Activated CD4-positive, alpha-beta T cell treated with anti-CD3 and anti-CD28 coated beads, Interleukin-10, Interleukin-2, amounts not matched to agents 100 ng/mL and 50 ng/mL, durations not matched to agents 16 hours and 8 hours (primary cell): ENCODE measurements at regions not wholly inside any gene's neighbourhood (a gene's known extent, or its start where the extent isn't known, plus 50 kb on each side); places are given as distances from the start of the nearest gene placed in this dataset.
"Not testable (repeated sequence)": the region's sequence is repeated elsewhere in the genome, so short reads cannot be mapped to it uniquely, and the experiment has no call there.

Experiments used
- DNase-seq: peaks from one replicate; pipeline ENCODE4 v3.0.0-alpha.2; 2020

DNA sequence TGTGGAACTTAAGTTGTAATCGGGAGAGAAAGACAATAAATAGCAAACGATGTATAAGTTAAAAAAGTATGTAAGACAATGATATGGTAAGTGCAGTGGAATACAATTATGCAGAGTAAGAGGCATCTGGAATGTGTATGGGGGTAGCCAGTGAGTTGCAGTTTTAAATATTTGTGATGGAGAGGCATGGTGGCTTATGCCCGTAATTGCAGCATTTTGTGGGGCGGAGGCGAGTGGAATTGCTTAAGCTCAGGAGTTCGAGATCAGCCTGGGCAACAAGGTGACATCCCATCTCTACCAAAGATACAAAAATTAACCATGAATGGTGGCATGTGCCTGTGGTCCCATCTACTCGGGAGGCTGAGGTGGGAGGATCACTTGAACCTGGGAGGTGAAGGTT lies 52.5 kb upstream of the WDFY3 start:
- no peak for DNase-seq

DNA sequence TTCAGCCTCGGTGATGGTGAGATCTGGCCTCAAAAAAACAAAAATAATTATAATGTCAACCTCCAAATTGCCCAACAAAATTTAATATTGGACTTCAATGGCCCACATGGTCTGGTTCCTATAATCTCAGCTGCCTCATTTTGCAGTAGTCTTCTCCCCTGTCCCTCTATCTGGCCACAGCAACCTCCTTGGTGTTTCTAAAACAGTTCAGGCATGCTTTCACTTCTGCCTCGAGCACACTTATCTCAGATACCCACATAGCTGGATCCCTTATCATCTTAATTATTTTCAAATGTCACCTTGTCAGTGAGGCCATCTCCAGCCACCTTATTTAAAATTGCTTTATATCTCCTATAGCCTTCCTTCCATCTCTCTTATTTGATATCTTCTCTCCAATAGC lies 52.9 kb upstream of the WDFY3 start:
- DNase-seq: no peak

DNA sequence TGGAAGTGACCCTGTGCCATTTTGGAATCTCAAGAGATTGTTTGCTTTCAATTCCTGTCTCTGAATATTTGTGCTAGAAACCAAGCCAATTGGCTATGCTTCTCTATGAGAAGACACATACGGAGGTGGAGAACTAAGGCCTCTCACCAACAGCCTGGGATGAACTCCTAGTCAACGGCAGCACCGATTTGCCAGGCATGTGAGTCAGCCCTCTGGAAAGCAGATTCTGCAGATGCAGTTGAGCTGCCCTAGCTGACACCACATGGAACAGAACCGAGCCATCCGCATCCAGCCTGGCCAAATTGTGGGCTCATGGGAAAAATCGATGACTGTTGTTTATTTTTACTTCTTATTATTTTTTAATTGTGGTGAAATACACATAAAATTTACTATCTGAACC lies 58.2 kb upstream of the WDFY3 start:
- no peak for DNase-seq

DNA sequence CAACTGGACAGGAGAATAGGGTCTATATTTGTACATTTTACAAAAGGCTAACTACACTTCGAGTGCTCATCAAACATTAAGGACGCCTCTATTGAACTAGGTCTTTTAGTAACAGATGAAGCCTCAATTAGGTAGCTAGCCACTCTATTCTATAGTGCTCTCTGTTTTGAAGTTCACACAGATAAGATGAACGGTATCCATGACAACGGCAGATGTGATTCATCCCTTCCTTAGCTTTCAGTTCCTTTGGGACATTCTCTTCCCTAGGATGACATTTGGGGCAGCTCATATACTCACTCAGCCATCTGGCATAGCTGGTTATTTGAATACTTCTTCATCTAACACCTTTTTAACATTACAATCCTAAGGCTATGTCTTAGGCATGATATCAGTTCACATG lies 62.4 kb upstream of the WDFY3 start:
- no peak for DNase-seq

DNA sequence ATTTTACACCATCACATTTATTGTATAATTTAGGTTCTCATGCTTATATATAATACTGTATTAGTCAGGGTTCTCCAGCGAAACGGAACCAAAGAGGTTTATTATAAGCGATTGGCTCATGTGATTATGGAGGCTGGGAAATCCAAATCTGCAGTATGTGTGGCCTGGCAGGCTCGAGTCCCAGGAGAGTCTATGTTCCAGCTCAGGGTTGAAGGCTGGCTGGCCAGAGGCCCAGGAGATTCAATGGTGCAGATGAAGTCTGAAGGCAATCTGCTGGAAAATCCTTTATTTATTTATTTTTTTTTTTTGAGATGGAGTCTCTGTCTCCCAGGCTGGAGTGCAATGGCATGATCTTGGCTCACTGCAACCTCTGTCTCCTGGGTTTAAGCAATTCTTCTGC lies 63.0 kb upstream of the WDFY3 start:
- DNase-seq: no peak

DNA sequence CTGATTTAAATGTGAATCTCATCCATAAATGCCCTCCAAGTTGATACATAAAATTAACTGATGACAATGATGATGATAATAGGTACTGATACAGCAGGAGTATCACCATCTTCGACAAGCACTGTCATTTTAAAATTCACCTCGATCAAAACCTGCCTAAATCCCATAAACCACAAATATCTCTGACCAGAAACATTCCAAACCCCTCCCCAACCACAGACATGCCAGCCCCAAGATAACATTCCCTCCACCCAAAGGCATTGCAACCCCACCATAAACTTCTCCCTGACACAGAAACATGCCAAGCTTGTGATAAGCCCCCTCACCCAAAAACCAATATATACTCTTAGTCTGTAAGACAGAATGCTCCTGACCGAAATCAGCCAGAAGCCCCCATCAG lies 63.7 kb upstream of the WDFY3 start:
- no peak for DNase-seq

DNA sequence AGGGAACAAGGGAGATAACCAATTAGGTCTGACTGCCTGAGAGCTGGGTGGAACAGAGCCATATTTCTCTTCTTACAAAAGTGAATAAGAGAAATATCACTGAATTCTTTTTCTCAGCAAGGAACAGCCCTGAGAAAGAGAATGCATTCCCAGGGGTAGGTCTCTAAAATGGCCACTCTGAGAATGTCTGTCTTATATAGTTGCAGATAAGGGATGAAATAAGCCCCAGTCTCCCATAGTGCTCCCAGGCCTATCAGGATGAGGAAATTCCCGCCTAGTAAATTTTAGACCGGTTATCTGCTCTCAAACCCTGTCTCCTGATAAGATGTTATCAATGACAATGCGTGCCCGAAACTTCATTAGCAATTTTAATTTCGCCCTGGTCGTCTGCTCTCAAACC lies 67.3 kb upstream of the WDFY3 start:
- DNase-seq: not testable (repeated sequence)

DNA sequence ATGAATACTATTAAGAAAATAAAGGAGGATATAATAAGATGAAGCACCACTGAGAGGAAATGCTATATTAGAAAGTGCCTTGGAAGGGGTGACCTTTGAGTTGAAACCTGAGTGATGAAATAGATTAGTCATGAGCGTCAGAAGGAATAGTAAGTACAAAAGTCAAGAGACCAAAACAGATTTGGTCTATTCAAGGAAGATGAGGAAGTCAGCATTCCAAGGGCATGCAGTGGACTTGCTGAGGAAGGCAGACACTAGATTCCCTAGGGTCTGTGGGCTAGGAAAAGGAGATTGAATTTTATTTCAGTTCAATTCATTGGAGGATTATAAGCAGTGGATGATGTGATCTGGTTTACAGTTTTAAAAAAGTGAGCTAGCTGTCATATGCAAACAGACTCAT lies 73.0 kb upstream of the WDFY3 start:
- DNase-seq: no peak

DNA sequence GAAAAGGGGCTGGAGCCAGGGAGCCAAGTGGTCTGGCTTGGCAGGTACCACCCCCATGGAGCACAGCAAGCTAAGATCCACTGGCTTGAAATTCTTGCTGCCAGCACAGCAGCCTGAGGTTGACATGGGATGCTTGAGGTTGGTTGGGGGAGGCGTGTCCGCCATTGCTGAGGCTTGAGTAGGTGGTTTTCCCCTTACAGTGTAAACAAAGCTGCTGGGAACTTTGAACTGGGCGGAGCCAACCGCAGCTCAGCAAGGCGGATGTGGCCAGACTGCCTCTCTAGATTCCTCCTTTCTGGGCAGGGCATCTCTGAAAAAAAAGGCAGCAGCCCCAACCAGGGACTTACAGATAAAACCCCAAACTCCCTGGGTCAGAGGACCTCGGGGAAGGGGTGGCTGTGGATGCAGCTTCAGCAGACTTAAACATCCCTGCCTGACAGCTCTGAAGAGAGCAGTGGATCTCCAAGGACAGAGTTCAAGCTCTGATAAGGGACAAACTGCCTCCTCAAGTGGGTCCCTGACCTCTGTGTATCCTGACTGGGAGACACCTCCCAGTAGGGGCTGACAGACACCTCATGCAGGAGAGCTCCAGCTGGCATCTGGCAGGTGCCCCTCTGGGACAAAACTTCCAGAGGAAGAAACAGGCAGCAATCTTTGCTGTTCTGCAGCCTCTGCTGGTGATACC lies 77.5 kb upstream of the WDFY3 start:
- not testable (repeated sequence) for DNase-seq

DNA sequence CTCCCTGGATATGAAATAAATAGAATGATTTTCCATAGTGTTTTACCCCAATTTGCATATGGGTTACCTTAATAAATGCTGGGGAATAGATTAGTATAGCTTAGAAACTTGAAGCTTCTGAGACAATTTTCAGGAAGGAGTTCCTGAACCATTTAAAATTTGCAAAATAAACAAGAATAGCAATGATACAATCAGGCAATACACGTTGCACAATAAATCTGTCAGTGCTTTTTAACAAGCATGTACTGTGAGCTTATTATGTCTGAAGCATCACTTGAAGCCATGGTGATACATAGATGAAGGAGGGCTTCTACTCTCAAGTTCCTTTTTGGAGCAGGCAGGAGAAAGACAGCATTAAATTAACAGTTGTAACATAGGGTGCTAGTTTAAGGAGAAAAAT lies 84.2 kb upstream of the WDFY3 start:
- DNase-seq: no peak

DNA sequence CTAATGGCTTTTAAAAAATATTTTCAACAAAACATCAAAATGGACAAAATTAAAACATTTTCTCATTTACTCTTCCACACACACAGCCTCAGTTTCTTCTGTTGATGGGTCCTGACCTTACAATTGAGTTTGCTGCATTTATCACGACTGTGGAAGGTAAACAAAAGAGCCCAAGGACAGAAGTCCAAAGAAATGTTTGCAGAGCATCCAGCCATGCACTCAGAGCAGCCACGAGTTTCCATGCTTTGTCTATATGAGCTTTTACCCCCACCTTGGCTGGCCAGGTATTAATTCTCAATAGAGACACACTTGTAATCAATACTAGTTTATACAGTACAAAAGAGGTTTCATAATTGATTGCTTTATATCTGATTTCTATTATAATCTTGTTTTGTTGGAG lies 85.0 kb upstream of the WDFY3 start:
- no peak for DNase-seq

DNA sequence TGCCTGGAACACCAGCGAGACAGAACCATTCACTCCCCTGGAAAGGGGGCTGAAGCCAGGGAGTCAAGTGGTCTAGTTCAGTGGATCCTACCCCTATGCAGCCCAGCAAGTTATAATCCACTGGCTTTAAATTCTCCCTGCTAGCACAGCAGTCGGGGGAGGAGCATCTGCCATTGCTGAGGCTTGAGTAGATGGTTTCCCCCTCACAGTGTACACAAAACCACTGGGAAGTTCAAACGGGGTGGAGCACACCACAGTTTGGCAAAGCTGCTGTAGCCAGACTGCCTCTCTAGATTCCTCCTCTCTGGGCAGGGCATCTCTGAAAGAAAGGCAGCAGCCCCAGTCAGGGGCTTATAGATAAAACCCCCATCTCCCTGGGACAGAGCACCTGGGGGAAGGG lies 88.4 kb upstream of the WDFY3 start:
- DNase-seq: not testable (repeated sequence)

DNA sequence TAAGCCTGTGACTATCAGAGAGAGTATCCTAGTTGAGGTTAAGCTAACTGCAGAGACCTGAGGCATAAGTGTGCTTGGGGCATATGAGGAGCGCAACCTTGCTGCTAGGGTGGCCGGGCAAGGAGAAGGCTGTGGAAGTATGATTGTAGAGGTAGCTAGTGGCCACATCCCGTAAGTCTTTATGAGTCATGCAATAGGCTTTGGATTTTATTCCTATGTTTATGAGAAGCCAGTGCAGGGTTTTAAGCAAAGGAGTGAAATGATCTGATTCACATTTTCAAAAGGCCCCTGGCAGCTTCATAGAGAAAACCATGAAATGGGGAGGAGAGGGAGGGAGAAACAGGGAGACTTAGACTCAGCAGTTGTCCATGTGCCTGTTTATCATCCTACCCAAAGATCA lies 92.1 kb upstream of the WDFY3 start:
- DNase-seq: no peak

DNA sequence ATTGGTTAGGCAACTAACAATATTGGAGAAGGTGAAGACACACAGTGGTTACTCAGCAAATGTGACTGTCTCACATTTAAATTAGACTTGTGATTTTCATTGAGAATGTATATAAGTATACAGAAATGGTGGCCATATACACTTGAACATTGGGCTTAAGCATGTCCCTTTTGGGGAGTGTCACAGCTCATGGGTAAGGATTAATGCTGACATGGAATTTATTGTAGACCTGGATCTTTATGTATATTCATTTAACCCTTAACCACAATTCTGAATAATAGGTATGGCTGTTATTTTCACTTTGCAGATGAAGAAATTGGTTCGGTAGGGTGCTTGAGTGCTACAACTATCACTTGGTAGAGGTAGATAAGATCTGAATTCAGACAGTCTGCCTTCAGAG lies 95.5 kb upstream of the WDFY3 start:
- DNase-seq: no peak

DNA sequence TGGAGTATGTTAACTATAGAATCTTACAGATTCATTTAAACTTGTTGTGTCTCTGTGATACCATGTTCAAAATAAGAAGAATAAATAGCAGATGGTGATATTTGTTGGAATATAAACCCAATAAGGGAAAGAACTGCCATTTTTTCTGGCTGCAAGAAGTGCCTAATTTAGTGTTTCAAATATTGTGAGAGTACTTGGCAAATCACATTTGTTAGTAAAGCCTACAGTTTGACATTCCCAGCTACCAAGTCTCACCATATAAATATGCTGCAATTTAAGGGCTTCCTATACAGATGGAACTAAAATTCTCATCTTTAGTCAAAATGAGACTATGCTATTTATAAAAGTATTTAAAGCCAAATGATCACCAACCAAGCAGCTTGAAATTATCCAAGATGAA lies 96.0 kb upstream of the WDFY3 start:
- no peak for DNase-seq

DNA sequence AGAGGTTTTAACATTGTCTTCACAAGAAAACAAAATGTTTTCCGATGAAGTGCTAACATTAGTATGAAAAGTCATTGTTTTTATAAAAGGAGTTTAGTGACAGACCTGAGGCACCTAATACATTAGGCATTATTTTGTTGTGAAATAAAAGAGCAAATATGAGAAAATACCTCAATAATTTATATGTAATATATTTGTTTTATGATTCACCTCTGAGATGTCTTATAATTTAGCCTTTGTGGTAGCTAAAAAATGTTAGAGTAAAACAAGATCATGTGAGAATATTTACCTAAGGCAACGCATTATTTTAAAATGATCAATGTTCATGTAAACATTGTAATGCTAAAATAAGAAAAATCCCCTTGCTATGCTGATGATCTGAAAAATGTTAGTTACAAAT lies 100.9 kb upstream of the WDFY3 start:
- no peak for DNase-seq

DNA sequence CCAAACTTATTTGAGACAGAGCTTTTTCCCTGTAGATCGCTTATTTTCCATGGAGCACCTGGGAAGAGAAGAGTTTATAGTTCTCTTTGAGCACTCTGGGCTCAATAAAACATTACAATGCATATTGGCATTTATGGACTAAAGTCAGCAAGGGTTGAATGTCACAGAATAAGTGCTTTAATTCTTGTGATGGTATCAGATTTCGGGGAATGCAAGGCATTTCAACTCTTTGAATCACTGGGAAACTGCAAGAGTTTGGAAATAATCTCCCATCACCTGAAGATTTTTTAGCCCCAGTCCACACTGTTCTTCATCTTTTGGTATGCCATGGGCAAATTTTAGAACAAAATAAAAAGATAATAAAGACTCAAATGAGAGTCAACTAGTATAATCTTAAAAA lies 111.5 kb upstream of the WDFY3 start:
- DNase-seq: no peak

DNA sequence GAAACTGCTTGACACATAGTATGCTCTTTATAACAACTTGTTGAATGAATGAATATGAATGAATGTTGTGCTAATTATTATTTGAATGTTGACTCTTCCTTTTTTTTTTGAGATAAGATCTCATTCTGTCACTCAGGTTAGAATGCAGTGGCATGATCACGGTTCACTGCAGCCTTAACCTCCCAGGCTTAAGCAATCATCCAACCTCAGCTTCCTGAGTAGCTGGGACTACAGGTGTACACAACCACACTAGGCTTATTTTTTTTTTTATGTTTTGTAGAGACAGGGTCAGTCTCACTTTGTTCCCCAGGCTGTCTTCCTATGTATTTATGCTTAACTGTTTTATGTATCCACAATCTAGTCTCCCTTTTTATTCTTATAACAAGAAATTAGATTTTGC lies 114.7 kb upstream of the WDFY3 start:
- no peak for DNase-seq

DNA sequence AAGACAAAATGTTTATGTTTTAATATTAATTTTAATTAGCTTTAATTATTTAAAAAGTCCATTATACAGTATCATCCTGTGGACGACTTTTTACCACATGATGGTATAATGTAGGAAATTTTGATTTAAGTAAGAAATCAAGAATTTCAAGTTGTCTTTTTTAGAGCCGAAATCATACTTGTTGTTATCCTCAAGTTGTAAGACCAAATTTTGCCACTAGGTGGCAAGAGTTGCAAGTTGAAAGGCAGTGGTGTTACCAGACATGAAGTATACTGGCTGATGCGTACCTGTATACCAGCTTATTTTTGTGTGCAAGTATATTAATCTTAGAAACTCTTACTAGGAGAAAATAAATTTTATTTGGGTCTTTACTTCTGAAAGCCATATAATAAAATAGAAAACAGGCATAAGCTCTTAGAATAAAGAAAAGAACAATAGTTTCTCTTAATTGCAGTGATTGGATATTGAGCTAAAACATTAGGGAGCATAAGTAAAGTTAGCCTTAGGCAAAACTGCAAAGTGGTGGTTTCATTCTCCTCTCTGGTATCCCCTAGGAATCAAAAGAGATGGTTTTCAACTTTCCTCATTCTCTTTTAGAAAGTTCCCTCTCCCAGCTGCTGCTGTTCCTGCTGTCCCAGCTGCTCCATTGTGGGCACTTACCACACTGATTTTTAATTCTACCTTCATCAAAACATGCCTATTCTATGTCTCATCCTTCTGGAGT lies 118.0 kb upstream of the WDFY3 start:
- DNase-seq: peak; percentile 54

DNA sequence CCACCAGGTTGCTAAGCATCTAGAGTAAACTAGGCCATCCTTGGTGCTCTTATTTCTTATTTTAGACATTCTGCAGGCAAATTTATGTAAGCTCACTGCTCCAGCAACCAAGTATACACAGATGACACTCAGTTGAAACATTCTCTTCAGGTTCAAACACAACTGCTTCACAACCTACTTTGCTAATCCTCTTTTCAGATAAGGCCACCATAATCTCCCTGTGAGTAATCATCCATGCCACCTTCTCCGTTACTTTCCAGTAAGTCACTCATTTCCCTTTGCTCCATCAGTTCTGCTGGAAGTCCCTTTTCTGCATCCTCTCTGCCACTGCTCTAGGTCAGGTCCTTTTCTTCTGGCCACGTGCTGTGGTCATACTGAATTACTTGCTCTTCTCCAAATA lies 120.2 kb upstream of the WDFY3 start:
- no peak for DNase-seq

DNA sequence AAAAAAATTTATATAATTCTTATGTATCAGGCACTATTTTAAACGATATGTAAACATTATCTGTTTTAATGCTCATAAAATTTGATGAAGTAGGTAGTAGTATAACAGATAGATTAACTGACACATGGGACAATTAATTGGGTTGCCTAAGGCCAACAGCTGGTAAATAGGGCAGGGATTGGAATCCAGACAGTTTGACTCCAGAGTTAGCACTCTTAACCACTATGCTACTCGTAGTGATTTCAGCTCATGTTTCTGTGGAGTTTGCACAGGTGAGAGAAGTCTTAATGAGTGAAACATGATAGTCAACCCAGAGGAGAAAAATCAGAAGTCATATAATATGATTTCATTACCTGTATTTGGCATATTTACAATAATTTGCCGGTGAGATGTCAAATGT lies 126.0 kb upstream of the WDFY3 start:
- DNase-seq: no peak

DNA sequence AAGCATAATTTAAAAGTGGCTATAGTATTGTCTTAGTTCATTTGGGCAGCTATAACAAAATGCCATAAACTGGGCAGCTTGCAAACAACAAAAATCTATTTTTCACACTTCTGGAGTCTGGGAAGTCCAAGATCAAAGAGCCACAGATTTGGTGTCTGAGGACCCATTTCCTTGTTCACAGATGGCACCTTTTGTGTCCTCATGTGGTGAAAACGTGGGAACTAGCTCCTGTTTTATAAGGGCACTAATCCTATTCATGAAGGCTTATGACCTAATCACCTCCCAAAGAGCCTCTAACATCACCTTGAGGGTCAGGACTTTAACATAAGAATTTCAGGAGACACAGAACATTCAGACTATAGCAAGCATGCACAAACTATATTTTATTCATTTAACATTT lies 126.5 kb upstream of the WDFY3 start:
- DNase-seq: no peak

DNA sequence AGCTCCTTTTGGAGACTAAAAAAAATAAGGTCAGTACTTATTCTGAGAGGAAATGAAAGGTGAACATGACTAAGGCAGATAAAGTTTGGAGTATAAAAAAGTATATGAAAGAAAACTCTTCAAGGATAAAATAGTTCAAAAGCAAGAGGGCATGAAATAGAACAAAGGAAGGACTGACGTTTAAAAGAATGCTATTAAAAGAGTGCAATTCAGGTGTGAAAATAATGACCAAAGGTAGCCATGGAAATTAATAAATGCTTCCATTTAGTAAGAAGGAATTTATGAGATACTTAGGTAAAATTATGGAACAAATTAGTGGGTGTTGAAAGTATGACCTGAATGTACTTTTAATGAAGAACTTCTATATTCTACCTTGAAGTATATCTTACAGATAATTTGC lies 128.2 kb upstream of the WDFY3 start:
- no peak for DNase-seq

DNA sequence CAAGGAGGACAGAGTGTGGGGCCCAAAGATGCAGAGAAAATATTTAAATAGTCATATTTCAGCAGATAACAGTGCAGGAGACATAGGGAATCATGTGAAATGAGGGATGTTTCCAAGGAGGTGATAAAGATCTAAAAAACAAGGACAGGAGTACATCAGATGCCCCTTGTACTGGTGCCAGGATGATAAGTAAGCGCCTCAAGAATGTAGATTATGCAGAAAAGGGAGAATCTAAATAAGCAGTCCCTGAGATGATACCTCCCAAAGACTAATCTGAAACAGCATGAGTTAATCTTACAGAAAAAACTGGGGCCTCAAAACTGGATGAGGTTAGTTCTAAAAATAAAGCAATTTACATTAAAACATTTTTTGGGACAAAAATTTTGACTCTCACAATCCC lies 136.1 kb upstream of the WDFY3 start:
- DNase-seq: no peak

DNA sequence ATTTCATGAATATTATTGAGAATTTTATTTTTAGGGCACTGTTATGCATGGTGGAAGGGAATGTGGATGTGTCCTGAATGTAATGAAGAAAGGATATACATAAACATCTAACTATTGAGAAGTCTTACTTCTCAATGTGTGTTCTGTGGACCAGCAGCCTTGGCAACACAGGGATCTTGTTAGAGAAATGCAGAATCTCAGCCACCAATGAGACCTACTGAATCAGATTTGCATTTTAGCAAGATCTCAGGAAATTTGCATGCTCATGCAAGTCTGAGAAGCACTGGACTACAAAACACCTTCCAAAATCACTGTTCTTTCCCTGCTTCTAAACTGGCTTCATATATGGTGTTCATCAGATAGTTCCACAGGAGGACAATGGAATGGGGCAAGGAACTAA lies 139.7 kb upstream of the WDFY3 start:
- DNase-seq: no peak
